ENCODE measurements at regions not wholly inside any gene's neighbourhood (a gene's known extent, or its start where the extent isn't known, plus 50 kb on each side); places are given as distances from the start of the nearest gene placed in this dataset.

GRCh38 chr13:76466043-76466442 lies 420.2 kb downstream of the KCTD12 start:
- TF ChIP-seq CTCF (IDR thresholded peaks at IDR 0.05): no peak
- Histone ChIP-seq H3K9me3 (ENCODE audit: control insufficient read depth, low read length) (no peaks in the 10 kb centered on the region), H3K4me3 (ENCODE audit: low read depth, low read length) (no peak overlapping the region), H2AFZ (no peak overlapping the region), H3K4me2 (ENCODE audit: low read length) (no peak overlapping the region), H3K27me3 (ENCODE audit: control insufficient read depth, insufficient read depth, low read length) (no peaks in the 10 kb centered on the region), H3K9ac (no peak overlapping the region), H3K79me2 (no peaks in the 10 kb centered on the region), H3K36me3 (ENCODE audit: control insufficient read depth, insufficient read depth, low read length) (no peaks in the 10 kb centered on the region), H3K27ac (no peak overlapping the region), H3K4me1 (no peaks in the 10 kb centered on the region)

GRCh38 chr13:76463314-76463713 lies 422.9 kb downstream of the KCTD12 start:
- Histone ChIP-seq H3K4me3 (ENCODE audit: low read depth, low read length) (no peak overlapping the region), H3K4me1 (no peaks in the 10 kb centered on the region), H3K79me2 (no peaks in the 10 kb centered on the region)

GRCh38 chr13:76461999-76462398 lies 424.2 kb downstream of the KCTD12 start:
- Histone ChIP-seq H3K27me3 (ENCODE audit: control insufficient read depth, insufficient read depth, low read length) (no peaks in the 10 kb centered on the region), H2AFZ (no peak overlapping the region), H3K36me3 (ENCODE audit: control insufficient read depth, insufficient read depth, low read length) (no peaks in the 10 kb centered on the region), H3K4me1 (no peaks in the 10 kb centered on the region), H3K79me2 (no peaks in the 10 kb centered on the region), H3K27ac (no peak overlapping the region), H3K4me3 (ENCODE audit: low read depth, low read length) (no peak overlapping the region), H3K4me2 (ENCODE audit: low read length) (no peak overlapping the region), H3K9me3 (ENCODE audit: control insufficient read depth, low read length) (no peaks in the 10 kb centered on the region), H3K9ac (no peak overlapping the region)
- no peak for TF ChIP-seq CTCF (IDR thresholded peaks at IDR 0.05)

More at GRCh38 chr13:76463314-76463713, 422.9 kb downstream of the KCTD12 start:
- H3K27me3 ChIP-seq (ENCODE audit: control insufficient read depth, insufficient read depth, low read length): no peaks in the 10 kb centered on the region
- TF ChIP-seq CTCF (IDR thresholded peaks at IDR 0.05): no peak
- H3K9ac ChIP-seq: no peak overlapping the region
- H3K27ac ChIP-seq: no peak overlapping the region
- no peak overlapping the region for H3K4me2 ChIP-seq (ENCODE audit: low read length)
- H3K9me3 ChIP-seq (ENCODE audit: control insufficient read depth, low read length): no peaks in the 10 kb centered on the region
- no peaks in the 10 kb centered on the region for H3K36me3 ChIP-seq (ENCODE audit: control insufficient read depth, insufficient read depth, low read length)
- no peak overlapping the region for H2AFZ ChIP-seq

GRCh38 chr13:76461484-76461883 lies 424.7 kb downstream of the KCTD12 start:
- Histone ChIP-seq H3K9me3 (ENCODE audit: control insufficient read depth, low read length) (no peaks in the 10 kb centered on the region), H3K79me2 (no peaks in the 10 kb centered on the region), H2AFZ (no peak overlapping the region), H3K4me3 (ENCODE audit: low read depth, low read length) (no peak overlapping the region), H3K27ac (no peak overlapping the region), H3K4me1 (no peaks in the 10 kb centered on the region), H3K4me2 (ENCODE audit: low read length) (no peak overlapping the region), H3K9ac (no peak overlapping the region), H3K36me3 (ENCODE audit: control insufficient read depth, insufficient read depth, low read length) (no peaks in the 10 kb centered on the region), H3K27me3 (ENCODE audit: control insufficient read depth, insufficient read depth, low read length) (no peaks in the 10 kb centered on the region)
- TF ChIP-seq CTCF (IDR thresholded peaks at IDR 0.05): no peak

- no peak overlapping the region for H2AFZ ChIP-seq
Measured at GRCh38 chr13:76459863-76460262, 426.3 kb downstream of the KCTD12 start.

More at GRCh38 chr13:76459863-76460262, 426.3 kb downstream of the KCTD12 start:
- no peaks in the 10 kb centered on the region for H3K27me3 ChIP-seq (ENCODE audit: control insufficient read depth, insufficient read depth, low read length)
- no peak overlapping the region for H3K9ac ChIP-seq
- no peaks in the 10 kb centered on the region for H3K9me3 ChIP-seq (ENCODE audit: control insufficient read depth, low read length)
- no peaks in the 10 kb centered on the region for H3K4me1 ChIP-seq
- no peak overlapping the region for H3K4me2 ChIP-seq (ENCODE audit: low read length)
- H3K4me3 ChIP-seq (ENCODE audit: low read depth, low read length): no peak overlapping the region
- H3K36me3 ChIP-seq (ENCODE audit: control insufficient read depth, insufficient read depth, low read length): no peaks in the 10 kb centered on the region
- H3K27ac ChIP-seq: no peak overlapping the region
- TF ChIP-seq CTCF (IDR thresholded peaks at IDR 0.05): no peak
- no peaks in the 10 kb centered on the region for H3K79me2 ChIP-seq

All from parathyroid adenoma (tissue), 2 donors.